LNCaP clone FGC (cell line): ENCODE measurements at regions not wholly inside any gene's neighbourhood (a gene's known extent, or its start where the extent isn't known, plus 50 kb on each side); places are given as distances from the start of the nearest gene placed in this dataset.

ENCODE experiments used
- DNase-seq: peaks from one replicate; pipeline ENCODE4 v3.0.0-alpha.2; 2011; ENCODE audit warnings: low read depth
- H3K4me3 ChIP-seq: 2 replicates; pipeline ENCODE4 v1.5.1; 2011; ENCODE audit warnings: mild to moderate bottlenecking, low read depth, low read length, control low read depth
- CTCF ChIP-seq: IDR thresholded peaks from 2 replicates; pipeline ENCODE4 v1.5.1; 2012; ENCODE audit warnings: mild to moderate bottlenecking; ENCODE audit not compliant: control insufficient read depth, insufficient read depth; ENCODE audit errors: extremely low read depth

GRCh38 chr7:88681682-88682081 is 77.8 kb upstream of the ZNF804B start:
- no peak for DNase-seq
- no peak for TF ChIP-seq CTCF
- H3K4me3 ChIP-seq: no peak overlapping the region

- no peak overlapping the region for H3K4me3 ChIP-seq
- no peak for DNase-seq
- TF ChIP-seq CTCF: no peak
These were observed 89.0 kb upstream of the ZNF804B start for GRCh38 chr7:88670536-88670935.

- H3K4me3 ChIP-seq: no peak overlapping the region
- DNase-seq: no peak
- no peak for TF ChIP-seq CTCF
These were observed 89.6 kb upstream of the ZNF804B start for GRCh38 chr7:88669913-88670312.

GRCh38 chr7:88668591-88668990 is 90.9 kb upstream of the ZNF804B start:
- DNase-seq: no peak
- no peak for TF ChIP-seq CTCF
- no peak overlapping the region for H3K4me3 ChIP-seq

- no peak overlapping the region for H3K4me3 ChIP-seq
- no peak for TF ChIP-seq CTCF
- DNase-seq: no peak
These were observed 92.9 kb upstream of the ZNF804B start for GRCh38 chr7:88666626-88667025.

- H3K4me3 ChIP-seq: no peak overlapping the region
- no peak for TF ChIP-seq CTCF
- DNase-seq: no peak
These were observed 93.5 kb upstream of the ZNF804B start for GRCh38 chr7:88665892-88666514.

GRCh38 chr7:88664630-88665233 is 94.8 kb upstream of the ZNF804B start:
- H3K4me3 ChIP-seq: no peak overlapping the region
- TF ChIP-seq CTCF: no peak
- no peak for DNase-seq
